ENCODE measurements at regions not wholly inside any gene's neighbourhood (a gene's known extent, or its start where the extent isn't known, plus 50 kb on each side); places are given as distances from the start of the nearest gene placed in this dataset.

DNA sequence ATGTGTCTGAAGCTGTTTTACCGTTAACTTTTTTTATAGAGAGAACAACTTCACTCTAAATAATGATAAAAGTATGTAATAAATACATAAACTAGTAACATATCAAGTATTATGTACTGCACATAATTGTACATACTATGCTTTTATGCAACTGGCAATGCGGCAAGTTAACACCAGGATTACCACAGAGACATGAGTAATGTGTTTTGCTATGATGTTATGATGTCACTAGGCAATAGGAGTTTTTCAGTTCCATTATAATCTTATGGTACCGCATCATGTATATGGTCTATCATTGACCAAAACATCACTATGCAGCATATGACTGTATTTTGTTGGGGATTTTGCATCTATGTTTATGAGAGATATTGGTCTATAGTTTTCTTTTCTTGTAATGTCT is 326.4 kb upstream of the TARS1 start:
- Histone ChIP-seq H3K27me3 (ENCODE audit: insufficient read depth, low read depth) (no peaks in the 10 kb centered on the region), H3K4me2 (no peak overlapping the region), H2AFZ (no peak overlapping the region), H3K79me2 (ENCODE audit: low read depth) (no peaks in the 10 kb centered on the region), H3K27ac (no peak overlapping the region), H4K20me1 (ENCODE audit: insufficient read depth) (no peaks in the 10 kb centered on the region), H3K4me1 (replicated peaks; ENCODE audit: insufficient read depth) (no peaks in the 10 kb centered on the region), H3K9me2 (ENCODE audit: insufficient read depth) (no peaks in the 10 kb centered on the region), H3K9me3 (ENCODE audit: insufficient read depth, low read depth) (no peaks in the 10 kb centered on the region), H3K36me3 (ENCODE audit: low read depth) (no peaks in the 10 kb centered on the region), H3F3A (ENCODE audit: insufficient read depth, low read depth) (no peaks in the 10 kb centered on the region), H3K4me3 (no peak overlapping the region)
- no TSS peak for BruUV-seq (replicated peaks)
- ChIA-PET POLR2A (ENCODE audit: unreplicated experiment) (interaction anchor here (0.6 kb wide), 1 partner anchor 790 kb away, joined by 4 read pairs; no protein-coding TSS in a partner anchor), CTCF (interaction anchor here (0.6 kb wide), 1 partner anchor 48 kb away, joined by 3 read pairs; no protein-coding TSS in a partner anchor)
- TF ChIP-seq EZH2 (IDR thresholded peaks at IDR 0.05; ENCODE audit: low read depth): no peak
- TF ChIP-seq, protein P1, sequence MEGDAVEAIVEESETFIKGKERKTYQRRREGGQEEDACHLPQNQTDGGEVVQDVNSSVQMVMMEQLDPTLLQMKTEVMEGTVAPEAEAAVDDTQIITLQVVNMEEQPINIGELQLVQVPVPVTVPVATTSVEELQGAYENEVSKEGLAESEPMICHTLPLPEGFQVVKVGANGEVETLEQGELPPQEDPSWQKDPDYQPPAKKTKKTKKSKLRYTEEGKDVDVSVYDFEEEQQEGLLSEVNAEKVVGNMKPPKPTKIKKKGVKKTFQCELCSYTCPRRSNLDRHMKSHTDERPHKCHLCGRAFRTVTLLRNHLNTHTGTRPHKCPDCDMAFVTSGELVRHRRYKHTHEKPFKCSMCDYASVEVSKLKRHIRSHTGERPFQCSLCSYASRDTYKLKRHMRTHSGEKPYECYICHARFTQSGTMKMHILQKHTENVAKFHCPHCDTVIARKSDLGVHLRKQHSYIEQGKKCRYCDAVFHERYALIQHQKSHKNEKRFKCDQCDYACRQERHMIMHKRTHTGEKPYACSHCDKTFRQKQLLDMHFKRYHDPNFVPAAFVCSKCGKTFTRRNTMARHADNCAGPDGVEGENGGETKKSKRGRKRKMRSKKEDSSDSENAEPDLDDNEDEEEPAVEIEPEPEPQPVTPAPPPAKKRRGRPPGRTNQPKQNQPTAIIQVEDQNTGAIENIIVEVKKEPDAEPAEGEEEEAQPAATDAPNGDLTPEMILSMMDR (conservative IDR thresholded peaks at IDR 0.05): no peak
- no peak for DNase-seq
- intact Hi-C loops (cut with micrococcal nuclease; ENCODE audit: unreplicated experiment): no loop called here

DNA sequence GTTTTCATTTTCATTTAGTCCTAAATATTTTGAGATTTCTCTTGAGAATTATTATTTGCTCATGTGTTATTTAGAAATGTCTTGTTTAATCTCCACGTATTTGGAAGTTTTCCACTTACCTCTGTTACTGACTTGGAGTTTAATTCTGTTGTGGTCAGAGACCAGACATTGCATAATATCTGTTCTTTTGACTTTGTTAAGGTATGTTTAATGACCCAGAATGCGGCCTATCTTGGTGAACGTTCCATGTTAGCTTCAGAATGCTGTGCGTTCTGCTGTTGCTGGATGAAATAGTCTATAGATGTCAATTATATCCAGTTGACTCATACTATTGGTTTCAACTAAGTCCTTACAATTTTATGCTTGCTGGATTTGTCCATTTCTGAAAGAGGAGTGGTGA is 325.3 kb upstream of the TARS1 start:
- Histone ChIP-seq H3K4me1 (replicated peaks; ENCODE audit: insufficient read depth) (no peaks in the 10 kb centered on the region), H3K9me3 (ENCODE audit: insufficient read depth, low read depth) (no peaks in the 10 kb centered on the region), H2AFZ (no peak overlapping the region), H3K4me2 (no peak overlapping the region), H3K27me3 (ENCODE audit: insufficient read depth, low read depth) (no peaks in the 10 kb centered on the region), H3K27ac (no peak overlapping the region), H3F3A (ENCODE audit: insufficient read depth, low read depth) (no peaks in the 10 kb centered on the region), H3K9me2 (ENCODE audit: insufficient read depth) (no peaks in the 10 kb centered on the region), H4K20me1 (ENCODE audit: insufficient read depth) (no peaks in the 10 kb centered on the region), H3K79me2 (ENCODE audit: low read depth) (no peaks in the 10 kb centered on the region), H3K36me3 (ENCODE audit: low read depth) (no peaks in the 10 kb centered on the region), H3K4me3 (no peak overlapping the region)
- DNase-seq: no peak
- TF ChIP-seq, protein P1 (conservative IDR thresholded peaks at IDR 0.05): no peak
- no peak for TF ChIP-seq EZH2 (IDR thresholded peaks at IDR 0.05; ENCODE audit: low read depth)
- no TSS peak for BruUV-seq (replicated peaks)
- ChIA-PET CTCF (interaction anchor here (0.5 kb wide), 1 partner anchor 36 kb away, joined by 7 read pairs; no protein-coding TSS in a partner anchor), POLR2A (ENCODE audit: unreplicated experiment) (no interaction called here)
- intact Hi-C loops (cut with micrococcal nuclease; ENCODE audit: unreplicated experiment): no loop called here

DNA sequence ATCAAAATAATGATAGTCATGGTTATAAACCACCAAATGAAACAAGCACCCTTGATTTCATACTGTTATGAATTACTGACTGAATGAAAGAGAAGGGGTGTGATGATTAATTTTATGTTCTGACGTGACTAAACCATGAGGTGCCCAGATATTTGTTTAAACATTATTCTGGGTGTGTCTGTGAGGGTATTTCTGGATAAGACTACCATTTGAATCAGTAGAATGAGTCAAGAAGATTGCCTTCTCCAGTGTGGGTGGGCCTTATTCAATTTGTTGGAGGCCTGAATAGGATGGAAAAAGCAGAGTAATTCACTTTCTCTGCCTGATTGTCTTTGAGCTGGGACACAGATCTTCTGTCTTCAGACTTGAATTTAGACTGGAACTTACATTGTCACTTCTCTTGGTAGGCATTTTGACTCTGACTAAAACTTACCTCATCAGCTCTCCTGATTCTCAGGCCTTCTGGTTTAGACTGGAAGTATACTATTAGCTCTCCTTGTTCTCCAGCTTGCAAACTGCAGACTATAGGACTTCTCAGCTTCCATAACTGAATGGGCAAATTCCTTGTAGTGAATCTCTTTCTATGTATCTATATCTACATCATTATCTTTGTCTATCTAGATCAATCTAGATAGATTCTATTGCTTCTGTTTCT is 321.9 kb upstream of the TARS1 start:
- no peaks in the 10 kb centered on the region for H3K4me1 ChIP-seq (replicated peaks; ENCODE audit: insufficient read depth)
- ChIA-PET POLR2A (ENCODE audit: unreplicated experiment) (no interaction called here), CTCF (no interaction called here)
- H3F3A ChIP-seq (ENCODE audit: insufficient read depth, low read depth): no peaks in the 10 kb centered on the region
- intact Hi-C loops (cut with micrococcal nuclease; ENCODE audit: unreplicated experiment): no loop called here
- H3K27ac ChIP-seq: no peak overlapping the region
- no peaks in the 10 kb centered on the region for H3K36me3 ChIP-seq (ENCODE audit: low read depth)
- no peaks in the 10 kb centered on the region for H3K79me2 ChIP-seq (ENCODE audit: low read depth)
- H3K4me2 ChIP-seq: no peak overlapping the region
- BruUV-seq (replicated peaks): no TSS peak
- no peak overlapping the region for H2AFZ ChIP-seq
- H3K9me2 ChIP-seq (ENCODE audit: insufficient read depth): no peaks in the 10 kb centered on the region
- TF ChIP-seq, protein P1 (conservative IDR thresholded peaks at IDR 0.05): no peak
- no peak for TF ChIP-seq EZH2 (IDR thresholded peaks at IDR 0.05; ENCODE audit: low read depth)
- no peaks in the 10 kb centered on the region for H3K27me3 ChIP-seq (ENCODE audit: insufficient read depth, low read depth)
- no peaks in the 10 kb centered on the region for H4K20me1 ChIP-seq (ENCODE audit: insufficient read depth)
- no peak for DNase-seq
- H3K9me3 ChIP-seq (ENCODE audit: insufficient read depth, low read depth): no peaks in the 10 kb centered on the region
- H3K4me3 ChIP-seq: no peak overlapping the region
